ENCODE measurements at regions not wholly inside any gene's neighbourhood (a gene's known extent, or its start where the extent isn't known, plus 50 kb on each side); places are given as distances from the start of the nearest gene placed in this dataset.

GRCh38 chr12:111012918-111013317 is 92.5 kb upstream of the MYL2 start:
- no peak overlapping the region for H3K27ac ChIP-seq (ENCODE audit: low read depth)
- ATAC-seq (no peak), DNase-seq (ENCODE audit: low spot score) (no peak)
- H3K79me2 ChIP-seq (replicated peaks; ENCODE audit: insufficient read depth): no peaks in the 10 kb centered on the region
- no peaks in the 10 kb centered on the region for H4K20me1 ChIP-seq (replicated peaks; ENCODE audit: insufficient read depth)
- no peak overlapping the region for H3K27ac Mint-ChIP-seq
- H3K9me3 Mint-ChIP-seq: peaks cover 5% of the 10 kb centered on the region
- peaks cover 3% of the 10 kb centered on the region; the same call in 1 of the 3 replicates for H3K36me3 Mint-ChIP-seq (ENCODE audit: low read depth)
- no peak for TF ChIP-seq REST (IDR thresholded peaks at IDR 0.05; ENCODE audit: unreplicated experiment)
- no peak for TF ChIP-seq ZNF114 (CRISPR knock-in tag; IDR thresholded peaks at IDR 0.05)
- no peak for TF ChIP-seq JUNB (IDR thresholded peaks at IDR 0.05; ENCODE audit: unreplicated experiment)
- TF ChIP-seq EZH2 (IDR thresholded peaks at IDR 0.05; ENCODE audit: low read depth, unreplicated experiment): no peak
- TF ChIP-seq ETS1 (IDR thresholded peaks at IDR 0.05): no peak
- TF ChIP-seq EZH2phosphoT487 (IDR thresholded peaks at IDR 0.05; ENCODE audit: unreplicated experiment): no peak
- no peak for TF ChIP-seq ZNF331 (CRISPR knock-in tag; IDR thresholded peaks at IDR 0.05; ENCODE audit: low read depth)
- no peak for TF ChIP-seq NANOG (IDR thresholded peaks at IDR 0.05; ENCODE audit: borderline replicate concordance)
- TF ChIP-seq, protein P1, sequence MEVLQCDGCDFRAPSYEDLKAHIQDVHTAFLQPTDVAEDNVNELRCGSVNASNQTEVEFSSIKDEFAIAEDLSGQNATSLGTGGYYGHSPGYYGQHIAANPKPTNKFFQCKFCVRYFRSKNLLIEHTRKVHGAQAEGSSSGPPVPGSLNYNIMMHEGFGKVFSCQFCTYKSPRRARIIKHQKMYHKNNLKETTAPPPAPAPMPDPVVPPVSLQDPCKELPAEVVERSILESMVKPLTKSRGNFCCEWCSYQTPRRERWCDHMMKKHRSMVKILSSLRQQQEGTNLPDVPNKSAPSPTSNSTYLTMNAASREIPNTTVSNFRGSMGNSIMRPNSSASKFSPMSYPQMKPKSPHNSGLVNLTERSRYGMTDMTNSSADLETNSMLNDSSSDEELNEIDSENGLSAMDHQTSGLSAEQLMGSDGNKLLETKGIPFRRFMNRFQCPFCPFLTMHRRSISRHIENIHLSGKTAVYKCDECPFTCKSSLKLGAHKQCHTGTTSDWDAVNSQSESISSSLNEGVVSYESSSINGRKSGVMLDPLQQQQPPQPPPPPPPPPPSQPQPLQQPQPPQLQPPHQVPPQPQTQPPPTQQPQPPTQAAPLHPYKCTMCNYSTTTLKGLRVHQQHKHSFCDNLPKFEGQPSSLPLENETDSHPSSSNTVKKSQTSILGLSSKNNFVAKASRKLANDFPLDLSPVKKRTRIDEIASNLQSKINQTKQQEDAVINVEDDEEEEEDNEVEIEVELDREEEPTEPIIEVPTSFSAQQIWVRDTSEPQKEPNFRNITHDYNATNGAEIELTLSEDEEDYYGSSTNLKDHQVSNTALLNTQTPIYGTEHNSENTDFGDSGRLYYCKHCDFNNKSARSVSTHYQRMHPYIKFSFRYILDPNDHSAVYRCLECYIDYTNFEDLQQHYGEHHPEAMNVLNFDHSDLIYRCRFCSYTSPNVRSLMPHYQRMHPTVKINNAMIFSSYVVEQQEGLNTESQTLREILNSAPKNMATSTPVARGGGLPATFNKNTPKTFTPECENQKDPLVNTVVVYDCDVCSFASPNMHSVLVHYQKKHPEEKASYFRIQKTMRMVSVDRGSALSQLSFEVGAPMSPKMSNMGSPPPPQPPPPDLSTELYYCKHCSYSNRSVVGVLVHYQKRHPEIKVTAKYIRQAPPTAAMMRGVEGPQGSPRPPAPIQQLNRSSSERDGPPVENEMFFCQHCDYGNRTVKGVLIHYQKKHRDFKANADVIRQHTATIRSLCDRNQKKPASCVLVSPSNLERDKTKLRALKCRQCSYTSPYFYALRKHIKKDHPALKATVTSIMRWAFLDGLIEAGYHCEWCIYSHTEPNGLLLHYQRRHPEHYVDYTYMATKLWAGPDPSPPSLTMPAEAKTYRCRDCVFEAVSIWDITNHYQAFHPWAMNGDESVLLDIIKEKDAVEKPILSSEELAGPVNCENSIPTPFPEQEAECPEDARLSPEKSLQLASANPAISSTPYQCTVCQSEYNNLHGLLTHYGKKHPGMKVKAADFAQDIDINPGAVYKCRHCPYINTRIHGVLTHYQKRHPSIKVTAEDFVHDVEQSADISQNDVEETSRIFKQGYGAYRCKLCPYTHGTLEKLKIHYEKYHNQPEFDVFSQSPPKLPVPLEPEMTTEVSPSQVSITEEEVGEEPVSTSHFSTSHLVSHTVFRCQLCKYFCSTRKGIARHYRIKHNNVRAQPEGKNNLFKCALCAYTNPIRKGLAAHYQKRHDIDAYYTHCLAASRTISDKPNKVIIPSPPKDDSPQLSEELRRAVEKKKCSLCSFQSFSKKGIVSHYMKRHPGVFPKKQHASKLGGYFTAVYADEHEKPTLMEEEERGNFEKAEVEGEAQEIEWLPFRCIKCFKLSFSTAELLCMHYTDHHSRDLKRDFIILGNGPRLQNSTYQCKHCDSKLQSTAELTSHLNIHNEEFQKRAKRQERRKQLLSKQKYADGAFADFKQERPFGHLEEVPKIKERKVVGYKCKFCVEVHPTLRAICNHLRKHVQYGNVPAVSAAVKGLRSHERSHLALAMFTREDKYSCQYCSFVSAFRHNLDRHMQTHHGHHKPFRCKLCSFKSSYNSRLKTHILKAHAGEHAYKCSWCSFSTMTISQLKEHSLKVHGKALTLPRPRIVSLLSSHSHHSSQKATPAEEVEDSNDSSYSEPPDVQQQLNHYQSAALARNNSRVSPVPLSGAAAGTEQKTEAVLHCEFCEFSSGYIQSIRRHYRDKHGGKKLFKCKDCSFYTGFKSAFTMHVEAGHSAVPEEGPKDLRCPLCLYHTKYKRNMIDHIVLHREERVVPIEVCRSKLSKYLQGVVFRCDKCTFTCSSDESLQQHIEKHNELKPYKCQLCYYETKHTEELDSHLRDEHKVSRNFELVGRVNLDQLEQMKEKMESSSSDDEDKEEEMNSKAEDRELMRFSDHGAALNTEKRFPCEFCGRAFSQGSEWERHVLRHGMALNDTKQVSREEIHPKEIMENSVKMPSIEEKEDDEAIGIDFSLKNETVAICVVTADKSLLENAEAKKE (CRISPR knock-in tag; IDR thresholded peaks at IDR 0.05): no peak
- TF ChIP-seq, protein P2, sequence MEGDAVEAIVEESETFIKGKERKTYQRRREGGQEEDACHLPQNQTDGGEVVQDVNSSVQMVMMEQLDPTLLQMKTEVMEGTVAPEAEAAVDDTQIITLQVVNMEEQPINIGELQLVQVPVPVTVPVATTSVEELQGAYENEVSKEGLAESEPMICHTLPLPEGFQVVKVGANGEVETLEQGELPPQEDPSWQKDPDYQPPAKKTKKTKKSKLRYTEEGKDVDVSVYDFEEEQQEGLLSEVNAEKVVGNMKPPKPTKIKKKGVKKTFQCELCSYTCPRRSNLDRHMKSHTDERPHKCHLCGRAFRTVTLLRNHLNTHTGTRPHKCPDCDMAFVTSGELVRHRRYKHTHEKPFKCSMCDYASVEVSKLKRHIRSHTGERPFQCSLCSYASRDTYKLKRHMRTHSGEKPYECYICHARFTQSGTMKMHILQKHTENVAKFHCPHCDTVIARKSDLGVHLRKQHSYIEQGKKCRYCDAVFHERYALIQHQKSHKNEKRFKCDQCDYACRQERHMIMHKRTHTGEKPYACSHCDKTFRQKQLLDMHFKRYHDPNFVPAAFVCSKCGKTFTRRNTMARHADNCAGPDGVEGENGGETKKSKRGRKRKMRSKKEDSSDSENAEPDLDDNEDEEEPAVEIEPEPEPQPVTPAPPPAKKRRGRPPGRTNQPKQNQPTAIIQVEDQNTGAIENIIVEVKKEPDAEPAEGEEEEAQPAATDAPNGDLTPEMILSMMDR (conservative IDR thresholded peaks at IDR 0.05; ENCODE audit: low read depth in 2 of 2): no peak
- TF ChIP-seq CREB1 (CRISPR knock-in tag; IDR thresholded peaks at IDR 0.05; ENCODE audit: low read depth): no peak
- no peak for TF ChIP-seq STAT1 (IDR thresholded peaks at IDR 0.05; ENCODE audit: unreplicated experiment)
- TF ChIP-seq POLR2AphosphoS5 (IDR thresholded peaks at IDR 0.05; ENCODE audit: low read depth): no peak
- no peak overlapping the region for H3K4me3 ChIP-seq
- no peak overlapping the region for H3K4me3 Mint-ChIP-seq
- no peaks in the 10 kb centered on the region for H3K27me3 ChIP-seq (ENCODE audit: insufficient read depth)
- peaks cover 5% of the 10 kb centered on the region for H3K4me1 Mint-ChIP-seq
- peaks cover 5% of the 10 kb centered on the region; the same call in 1 of the 2 replicates for H3K9me2 ChIP-seq (ENCODE audit: insufficient read depth)
- no peaks in the 10 kb centered on the region for H3K36me3 ChIP-seq (ENCODE audit: insufficient read depth)
- H3F3A ChIP-seq (replicated peaks; ENCODE audit: low read depth): no peaks in the 10 kb centered on the region
- H2AFZ ChIP-seq: no peak overlapping the region
- H3K4me2 ChIP-seq: no peak overlapping the region
- H3K4me1 ChIP-seq (ENCODE audit: insufficient read depth): no peaks in the 10 kb centered on the region
- H3K27me3 Mint-ChIP-seq (ENCODE audit: insufficient read depth, low read depth, poor library complexity): peaks cover 16% of the 10 kb centered on the region
